HG03103 (cell line): ENCODE measurements at regions not wholly inside any gene's neighbourhood (a gene's known extent, or its start where the extent isn't known, plus 50 kb on each side); places are given as distances from the start of the nearest gene placed in this dataset.

Source experiments
- ATAC-seq: cut with Tn5 transposase; IDR thresholded peaks from one replicate; pipeline ENCODE4 v1.9.1; 2021; ENCODE audit warnings: low read depth; ENCODE audit not compliant: unreplicated experiment

DNA sequence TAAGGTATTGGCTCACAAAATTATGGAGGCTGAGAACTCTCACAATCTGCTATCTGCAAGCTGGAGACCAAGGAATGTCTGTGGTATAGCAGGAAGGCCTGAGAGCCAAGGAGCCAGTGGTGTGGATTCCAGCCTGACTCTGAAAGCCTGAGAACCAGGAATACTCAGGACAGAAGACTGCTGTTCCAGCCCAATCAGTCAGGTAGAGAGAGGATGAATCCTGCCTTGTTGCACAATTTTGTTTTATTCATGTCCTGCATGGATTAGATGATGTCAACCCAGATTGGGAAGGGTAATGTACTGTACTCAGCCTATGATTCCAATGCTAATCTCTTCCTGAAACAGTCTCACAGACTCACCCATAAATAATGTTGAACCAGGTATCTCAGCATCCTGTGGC lies 312.4 kb upstream of the KCNMB2 start:
- ATAC-seq = no peak

DNA sequence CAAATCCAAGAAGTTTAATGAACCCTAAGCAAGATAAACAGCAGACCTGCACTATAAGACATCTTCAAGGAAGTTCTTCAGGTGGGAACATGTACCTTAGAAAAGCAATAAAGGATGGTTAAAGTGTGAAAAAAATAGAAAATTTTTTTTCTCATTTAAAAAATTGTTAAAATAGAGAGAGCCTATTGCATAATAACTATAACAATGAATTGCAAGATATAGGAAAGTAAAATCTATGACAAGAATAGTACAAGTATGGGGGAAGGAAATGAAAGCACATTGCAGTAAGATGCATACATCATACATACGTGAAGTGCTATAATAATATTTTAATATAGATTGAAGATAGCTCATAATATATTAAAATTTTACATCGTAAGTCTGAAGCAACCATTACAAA lies 310.1 kb upstream of the KCNMB2 start:
- ATAC-seq = no peak

DNA sequence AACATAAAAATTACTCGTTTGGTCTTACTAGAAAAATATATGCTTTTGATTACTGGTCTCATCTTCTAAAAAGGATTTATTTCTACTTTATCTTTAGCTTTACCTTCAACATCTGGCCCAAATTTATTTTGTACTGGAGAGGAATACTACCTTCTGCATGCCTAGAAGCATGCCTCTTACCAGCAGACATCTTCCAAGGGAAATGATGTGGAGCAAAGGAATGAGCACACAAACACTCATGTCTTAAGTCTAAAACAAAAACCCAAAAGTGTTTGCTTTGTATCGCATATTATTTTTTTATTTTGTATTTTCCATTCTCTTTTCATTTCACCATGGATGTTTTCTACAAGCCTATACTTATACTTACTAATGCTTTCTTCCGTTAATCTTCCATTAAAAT lies 304.6 kb upstream of the KCNMB2 start:
- ATAC-seq = no peak

DNA sequence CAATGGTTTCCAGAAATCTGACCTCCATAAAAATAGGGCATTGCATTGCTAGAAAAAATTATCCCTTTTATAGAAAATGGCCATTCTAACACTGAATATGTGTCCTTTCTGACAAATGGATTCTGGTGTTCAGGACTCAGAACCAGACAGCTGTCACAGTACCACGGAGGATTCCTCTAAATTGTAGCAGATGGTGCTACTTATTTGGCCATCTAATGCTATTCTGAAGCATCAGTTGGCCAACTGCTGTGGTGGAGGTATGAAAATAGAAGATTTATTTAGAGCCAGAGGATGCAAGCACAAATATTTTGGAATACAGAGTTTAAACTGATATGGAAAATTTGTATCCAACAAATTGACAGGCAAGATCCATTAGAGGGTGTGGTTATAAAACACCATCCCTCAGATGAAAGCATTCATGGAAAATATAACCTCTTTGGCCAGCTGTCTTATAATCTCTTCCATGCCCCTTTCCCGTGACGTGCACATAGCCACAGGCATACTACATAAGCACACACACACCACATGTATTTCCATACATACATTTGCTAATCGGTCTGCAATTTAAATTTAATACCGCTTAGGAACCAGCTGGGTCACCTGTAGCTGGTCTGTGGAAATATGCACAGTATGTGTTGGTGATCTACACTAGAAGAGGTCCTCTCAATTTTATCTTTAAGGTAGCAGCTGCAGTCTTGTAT lies 302.7 kb upstream of the KCNMB2 start:
- no peak for ATAC-seq

DNA sequence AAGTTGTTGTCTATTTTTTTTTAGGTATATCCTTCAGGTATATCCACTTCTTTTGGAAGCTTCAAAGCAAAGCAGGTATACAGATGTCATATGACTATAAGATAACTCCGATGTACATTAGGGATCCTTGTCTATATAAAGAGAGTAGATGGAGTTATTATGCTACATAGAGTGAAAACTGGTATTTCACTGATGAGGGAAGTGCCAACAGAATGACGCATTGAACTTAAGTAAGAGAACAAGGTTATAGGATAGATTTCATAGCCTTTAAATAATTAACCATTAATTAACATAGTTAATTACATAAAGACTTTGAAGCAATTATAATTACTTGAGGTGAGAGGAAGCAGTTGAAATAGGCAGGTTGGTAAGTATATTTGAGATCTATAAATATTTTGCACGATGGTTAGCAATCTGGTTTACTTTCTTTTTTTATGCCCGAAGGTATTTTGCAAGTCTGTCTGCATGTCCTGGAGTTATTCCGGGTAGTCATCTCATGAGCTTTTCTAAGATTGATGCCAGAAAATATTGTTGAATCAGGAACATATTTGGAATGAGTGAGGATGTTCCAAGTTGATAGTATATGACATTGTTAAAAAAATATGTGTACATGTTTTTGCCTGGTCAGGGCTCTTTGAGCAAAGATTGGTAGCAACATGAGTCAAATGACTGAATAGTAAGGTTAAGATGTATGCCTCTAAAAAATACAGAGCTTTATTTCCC lies 299.5 kb upstream of the KCNMB2 start:
- no peak for ATAC-seq

DNA sequence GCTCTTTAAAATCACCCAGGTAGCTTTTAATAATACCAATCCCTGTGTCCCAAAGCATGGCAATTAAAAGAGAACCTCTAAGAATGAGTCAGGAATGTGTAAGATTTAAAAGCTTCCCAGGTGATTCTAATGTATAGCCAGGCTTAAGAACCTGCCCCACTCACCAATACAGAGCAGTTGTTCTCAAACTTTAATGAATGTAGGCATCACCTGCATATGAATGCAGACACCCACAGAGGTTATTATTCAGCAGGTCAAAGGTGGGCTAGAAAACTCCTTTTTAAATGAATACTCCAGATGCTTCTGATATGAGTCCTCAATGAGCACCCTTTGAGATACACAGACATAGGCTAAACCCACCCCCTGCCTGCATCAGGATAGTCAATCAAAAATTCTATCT lies 298.1 kb upstream of the KCNMB2 start:
- ATAC-seq = no peak

DNA sequence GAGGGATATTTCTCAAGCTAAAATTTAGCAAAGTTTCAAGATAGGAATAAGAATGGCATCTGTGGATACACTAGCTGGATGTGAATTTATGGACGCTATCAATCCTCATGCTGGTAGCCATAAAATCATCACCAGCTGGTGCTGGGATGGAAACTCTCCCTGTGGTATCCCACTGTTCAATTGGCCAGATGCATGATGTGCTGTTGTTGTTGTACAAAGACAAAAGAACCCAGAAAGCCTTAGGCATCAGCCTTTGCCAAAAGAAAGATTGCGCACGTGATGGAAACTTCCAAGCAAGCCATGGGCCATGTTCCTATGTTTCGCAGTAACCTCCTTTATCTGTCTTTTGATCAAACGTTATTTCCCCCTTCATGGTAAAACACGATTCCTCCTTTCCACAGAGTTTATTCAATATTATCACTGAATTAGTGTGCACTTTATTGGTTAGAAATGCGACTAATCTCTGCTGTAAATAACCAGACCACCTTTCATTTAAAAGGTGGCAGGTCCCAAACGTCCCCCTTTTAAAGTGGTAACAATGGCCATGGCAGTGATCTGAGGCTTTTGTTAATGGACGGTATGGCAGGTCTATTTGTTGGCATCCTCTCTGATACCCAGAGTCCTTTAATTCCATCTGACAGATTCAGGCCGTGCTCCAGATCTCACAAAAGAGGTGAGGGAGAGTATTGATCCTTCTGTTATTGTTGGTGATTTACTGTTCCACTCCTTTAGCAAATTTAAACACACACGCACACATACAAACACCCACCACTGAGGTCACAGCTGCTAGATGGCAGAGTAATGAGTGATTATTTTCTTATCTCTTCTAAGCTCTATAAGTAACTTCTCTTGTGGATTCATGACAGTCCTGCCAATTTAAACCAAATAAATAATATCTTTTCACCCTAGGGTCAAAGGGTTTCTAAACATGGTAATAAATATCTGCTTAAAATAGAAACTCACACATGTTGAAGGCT lies 291.2 kb upstream of the KCNMB2 start:
- ATAC-seq = no peak

DNA sequence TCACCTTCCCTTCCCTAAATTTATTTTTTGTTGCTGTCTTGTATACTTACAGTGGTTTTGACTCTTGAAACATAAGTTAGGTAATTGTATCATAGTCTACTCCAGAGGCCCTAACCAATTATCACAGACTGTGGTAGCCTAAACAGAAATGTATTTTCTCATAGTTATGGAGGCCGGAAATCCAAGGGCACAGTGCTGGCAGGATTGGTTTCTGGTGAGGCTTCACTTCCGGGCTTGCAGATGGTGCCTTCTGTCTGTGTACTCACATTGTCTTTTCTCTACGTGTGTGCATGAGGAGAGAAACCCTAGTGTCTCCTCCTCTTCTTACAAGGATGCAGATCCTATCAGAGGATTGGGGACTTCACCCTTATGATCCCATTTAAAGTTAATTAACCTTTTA lies 290.2 kb upstream of the KCNMB2 start:
- ATAC-seq = no peak

DNA sequence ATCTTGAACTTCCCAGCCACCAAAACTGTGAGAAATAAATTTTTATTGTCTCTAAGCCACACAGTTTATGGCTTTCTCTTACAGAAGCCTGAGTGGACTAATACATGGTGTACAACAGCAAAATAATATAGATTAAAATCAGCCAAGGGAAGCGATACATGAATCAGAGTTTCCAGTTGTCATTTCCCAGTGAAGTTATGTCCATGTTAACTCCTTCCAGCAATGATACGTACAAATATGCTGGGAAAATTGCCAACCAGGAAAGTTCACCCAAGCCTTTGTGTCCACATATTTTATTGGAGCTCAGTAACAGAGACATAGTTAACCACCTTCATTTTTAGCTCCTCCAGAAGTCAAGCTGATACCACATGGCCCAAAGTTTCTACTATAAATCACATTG lies 280.9 kb upstream of the KCNMB2 start:
- ATAC-seq = no peak

DNA sequence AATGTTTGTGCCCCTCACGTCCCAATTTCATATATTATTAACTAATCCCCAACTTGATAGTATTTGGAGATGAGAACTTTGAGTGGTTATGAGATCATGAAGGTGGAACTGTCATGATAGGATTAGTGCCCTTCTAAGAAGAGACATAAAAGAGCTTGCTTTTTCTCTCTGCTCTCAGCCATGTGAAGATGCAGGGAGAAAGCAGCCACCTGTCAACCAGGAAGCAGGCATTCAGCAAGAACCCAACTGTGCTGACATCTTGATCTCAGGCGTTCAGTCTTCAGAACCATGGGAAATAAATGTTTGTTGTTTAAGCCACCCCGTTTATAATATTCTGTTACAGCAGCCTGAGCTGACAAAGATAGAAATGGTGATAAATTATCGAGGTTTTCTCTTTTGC lies 278.7 kb upstream of the KCNMB2 start:
- no peak for ATAC-seq

DNA sequence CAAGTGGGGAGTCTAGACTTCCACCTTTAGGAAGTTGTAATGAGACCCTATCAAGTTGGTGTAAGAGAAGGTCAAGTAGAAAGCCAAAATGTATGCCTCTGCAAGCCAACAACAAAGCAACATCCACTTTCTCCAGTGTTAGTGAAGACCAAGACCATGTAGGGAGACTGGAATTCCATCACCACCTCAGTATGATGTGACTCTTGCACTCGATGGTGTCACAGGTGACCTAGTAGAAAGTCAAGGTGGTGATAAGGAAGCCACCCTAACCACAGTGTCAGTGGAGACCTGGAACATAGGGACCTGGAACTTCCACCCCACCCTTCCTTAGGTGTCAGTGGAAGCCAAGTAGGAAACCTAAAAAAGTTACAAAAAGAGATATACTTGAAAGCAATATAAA lies 278.1 kb upstream of the KCNMB2 start:
- no peak for ATAC-seq

DNA sequence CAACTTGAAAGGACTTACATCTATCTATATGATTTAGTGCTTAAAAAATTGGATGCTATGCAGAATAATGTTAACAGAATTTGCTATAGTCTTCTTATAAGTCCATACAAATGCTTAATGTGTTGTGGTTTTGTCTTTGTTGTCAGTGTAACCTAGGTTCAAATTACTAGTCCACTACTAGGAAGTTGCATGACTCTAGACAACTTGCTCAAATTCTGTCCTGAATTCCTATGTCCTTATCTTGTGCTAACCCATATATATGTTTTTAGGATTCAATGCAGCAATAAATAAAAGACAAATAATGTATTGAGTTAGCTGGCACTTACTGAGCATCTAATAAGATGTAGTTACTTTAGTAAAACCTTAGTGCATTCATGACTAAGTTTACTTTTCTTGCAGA lies 276.5 kb upstream of the KCNMB2 start:
- no peak for ATAC-seq

DNA sequence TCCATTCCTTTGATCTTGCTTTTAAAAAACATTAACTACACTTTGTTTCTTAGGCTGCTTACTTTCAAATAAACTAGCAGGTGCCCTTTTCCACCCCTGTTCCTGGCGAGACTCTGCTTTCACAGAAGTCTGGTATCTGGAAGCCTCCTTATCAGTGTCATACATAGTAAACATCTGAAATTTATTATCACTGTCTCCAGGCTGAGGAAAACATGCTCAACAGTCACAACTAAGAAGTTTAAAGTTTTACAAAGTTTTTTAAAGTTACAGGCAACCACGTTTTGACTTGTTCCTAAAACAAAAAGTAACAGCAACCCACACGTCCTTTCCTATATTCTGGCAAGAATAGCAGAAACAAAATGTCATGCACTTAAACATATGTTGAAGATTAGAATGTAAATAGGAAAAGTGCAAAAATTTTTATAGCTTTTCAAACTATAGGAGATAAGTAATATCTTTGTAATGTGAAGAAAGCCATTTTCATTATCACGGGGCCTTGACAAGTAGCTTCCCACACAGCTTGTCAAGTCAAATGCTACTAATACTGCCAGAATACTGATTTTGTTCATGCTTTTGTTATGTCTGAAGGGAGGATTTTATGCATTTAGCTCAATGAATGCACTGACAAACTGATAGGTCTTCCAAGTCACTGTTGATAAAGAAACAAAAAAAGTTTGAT lies 275.2 kb upstream of the KCNMB2 start:
- ATAC-seq = no peak

DNA sequence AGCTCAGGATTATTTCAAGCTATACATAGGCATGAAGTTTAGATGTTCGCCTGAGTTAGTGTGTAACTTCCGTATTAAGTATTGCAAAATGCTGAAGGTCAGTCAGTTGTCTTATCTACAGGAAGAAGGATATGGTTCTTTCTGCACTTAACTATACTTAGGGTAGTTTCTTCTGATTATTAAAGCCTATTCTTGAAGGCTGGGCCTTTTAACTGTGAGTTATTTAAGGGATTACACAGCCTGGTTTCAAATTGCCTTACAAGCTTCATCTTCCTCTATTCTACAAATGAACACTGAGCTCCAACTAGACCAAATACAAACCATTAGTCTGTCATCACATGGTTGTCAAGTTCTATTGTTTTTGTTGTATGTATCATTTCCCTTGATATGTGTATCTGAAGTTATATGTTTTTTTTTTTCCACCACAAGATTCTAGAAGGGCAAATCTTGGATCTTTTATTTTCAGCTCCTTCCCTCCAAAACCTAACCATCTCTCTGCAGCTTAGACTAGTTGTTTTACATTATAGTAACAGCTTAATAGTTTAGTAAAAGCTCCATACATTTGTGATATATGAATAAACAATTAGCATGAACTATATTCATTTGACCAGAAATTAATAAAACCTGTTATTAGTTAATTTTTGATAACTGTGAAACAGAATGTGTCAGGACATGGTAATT lies 272.9 kb upstream of the KCNMB2 start:
- no peak for ATAC-seq

DNA sequence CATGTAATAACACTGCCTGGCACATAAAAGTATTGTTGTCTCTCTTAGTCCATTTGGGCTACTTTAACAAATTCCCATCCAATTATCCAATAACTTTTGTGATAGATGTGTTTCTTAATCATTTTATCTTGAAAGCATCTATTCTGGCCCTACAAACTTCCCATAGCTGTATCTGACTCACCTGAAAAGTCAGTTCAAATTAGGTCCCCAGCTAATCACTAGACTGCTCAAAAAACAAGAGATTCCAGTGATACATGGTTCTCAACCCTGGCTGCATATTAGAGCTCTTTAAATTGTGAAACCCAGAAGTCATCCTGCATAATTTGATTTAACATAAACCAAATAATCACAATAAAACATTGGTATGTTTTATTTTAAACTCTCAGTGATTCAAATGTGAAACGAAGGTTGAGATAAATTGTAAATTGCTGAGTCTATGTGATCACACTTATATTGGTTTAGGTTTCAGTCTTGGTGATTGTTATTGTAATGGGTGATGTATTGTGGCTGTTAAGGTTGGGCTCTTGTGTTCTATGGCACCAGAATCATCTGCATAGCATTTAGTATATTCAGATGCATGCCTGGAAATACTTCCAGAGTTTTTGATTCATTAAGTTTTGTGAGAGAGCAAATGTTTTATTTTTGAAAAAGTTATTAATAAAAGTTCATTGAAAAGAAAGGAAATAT lies 268.9 kb upstream of the KCNMB2 start:
- no peak for ATAC-seq

DNA sequence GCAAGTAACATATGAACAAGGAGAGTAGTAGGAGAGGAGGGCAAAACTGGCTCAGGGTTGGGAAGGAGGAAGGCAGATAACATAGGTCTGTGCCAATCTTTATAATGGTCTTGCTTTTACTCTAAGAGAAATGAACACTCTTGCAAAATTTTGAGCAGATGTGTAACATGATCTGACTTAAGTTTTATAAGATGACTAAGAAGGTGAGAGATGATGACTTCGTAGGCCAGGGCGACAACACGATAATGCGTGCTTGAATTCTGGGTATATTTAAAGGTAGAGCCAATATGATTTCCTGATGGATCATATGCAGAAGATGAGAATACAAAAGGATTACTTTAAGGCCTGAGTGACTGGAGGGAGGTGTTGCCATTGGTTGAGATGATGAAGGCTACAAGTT lies 265.4 kb upstream of the KCNMB2 start:
- no peak for ATAC-seq

DNA sequence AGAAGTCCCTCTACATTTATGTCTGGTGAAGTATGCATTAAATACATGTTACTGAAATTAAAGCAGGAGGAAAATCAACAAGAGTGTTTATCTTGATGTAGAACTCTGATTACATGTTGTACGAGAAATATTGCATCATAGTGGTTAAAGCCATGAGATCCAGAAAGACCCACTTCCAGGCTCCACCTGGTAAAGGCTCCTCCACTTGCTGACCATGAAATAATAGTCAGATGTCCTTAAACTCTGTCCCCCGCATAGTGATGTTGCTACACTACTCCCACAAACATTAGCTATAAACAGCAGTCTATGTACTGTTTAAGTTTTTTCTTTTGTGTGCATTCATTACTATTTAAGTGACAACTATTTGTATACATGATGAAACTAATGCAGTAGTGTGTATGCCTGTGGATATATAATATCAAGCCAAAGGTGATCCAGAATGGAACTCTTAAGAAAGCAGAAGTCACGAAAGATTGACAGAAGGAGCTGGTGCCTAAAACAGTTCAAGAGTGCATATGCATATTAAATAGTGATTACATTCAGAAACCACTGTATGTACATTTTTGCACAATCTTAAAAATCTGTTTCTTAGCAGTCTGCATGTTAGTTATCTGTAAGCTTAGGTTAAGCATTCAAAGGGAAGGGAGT lies 264.4 kb upstream of the KCNMB2 start:
- ATAC-seq = no peak

DNA sequence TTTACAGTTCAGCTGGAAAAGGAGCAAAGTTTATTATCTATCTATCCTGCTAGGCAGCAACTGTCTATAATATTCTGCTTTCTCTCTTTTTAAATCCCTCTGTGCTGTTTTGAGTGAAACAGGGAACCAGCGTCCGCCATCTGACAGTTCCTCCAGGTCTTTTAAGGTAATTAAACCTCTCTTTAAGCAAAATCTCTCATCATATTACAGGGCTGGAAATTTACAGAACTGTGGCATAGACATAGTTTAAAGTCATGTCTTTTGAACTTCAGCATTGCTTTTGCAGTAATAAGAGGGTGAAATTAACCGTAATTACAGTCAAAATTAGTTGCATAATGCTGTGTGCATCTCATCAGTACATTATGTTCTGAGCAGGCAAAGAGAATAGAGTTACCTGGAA lies 263.4 kb upstream of the KCNMB2 start:
- no peak for ATAC-seq

DNA sequence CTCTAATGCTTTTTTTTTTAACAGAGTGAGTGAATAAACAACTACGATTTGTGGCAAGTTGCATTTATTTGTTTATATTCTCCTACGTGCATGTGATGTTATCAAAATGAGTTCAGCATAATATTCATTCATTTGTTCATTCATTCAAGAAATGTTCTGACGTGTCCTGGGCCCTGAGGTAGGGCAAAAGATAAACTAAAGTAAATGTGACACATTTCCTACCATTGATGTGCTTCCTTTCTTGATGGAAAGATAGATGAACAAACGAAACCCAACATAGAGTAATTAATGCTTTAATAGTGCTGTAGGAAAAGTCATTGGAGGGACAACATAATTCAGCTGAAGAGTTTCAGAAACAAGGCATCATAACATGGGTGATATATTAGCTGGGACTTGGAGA lies 261.5 kb upstream of the KCNMB2 start:
- ATAC-seq = no peak
